ENCODE measurements at regions not wholly inside any gene's neighbourhood (a gene's known extent, or its start where the extent isn't known, plus 50 kb on each side); places are given as distances from the start of the nearest gene placed in this dataset.

DNA sequence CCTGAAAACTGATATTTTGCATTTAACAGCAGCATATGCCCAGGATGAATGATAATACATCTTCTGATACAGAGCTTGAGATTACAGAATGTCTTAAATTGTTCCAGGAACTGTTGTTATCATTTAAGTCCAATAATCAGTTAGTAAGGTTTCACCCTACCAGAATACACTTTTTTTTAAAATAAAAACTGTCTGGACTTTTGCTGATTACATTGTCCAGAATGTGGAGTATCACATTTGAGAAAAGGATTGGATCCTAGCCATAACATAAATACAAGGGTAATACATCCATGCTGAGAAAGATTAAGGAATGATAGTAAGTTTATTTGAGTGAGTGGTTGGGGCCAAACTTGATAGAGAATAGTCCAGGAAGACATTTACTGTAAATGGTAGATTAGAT is 71.0 kb downstream of the SEPTIN7 start:
- H3K4me1 ChIP-seq (ENCODE audit: control insufficient read depth, low read length), result peaks cover 16% of the 10 kb centered on the region
- no peaks in the 10 kb centered on the region for H3K9me2 ChIP-seq (replicated peaks; ENCODE audit: control insufficient read depth, low read length)
- no peaks in the 10 kb centered on the region for H3K27me3 ChIP-seq (ENCODE audit: control insufficient read depth, low read length)
- peaks cover 34% of the 10 kb centered on the region for H3K79me2 ChIP-seq (ENCODE audit: control insufficient read depth, low read length)
- H3K4me3 ChIP-seq (ENCODE audit: low read length), result no peak overlapping the region
- no peaks in the 10 kb centered on the region for H4K20me1 ChIP-seq (ENCODE audit: control insufficient read depth, insufficient read depth, low read depth, low read length)
- no peaks in the 10 kb centered on the region for H3F3A ChIP-seq (ENCODE audit: control insufficient read depth, insufficient read depth)
- no peak overlapping the region for H3K4me2 ChIP-seq (ENCODE audit: low read length)
- peaks cover 67% of the 10 kb centered on the region for H3K36me3 ChIP-seq (ENCODE audit: control insufficient read depth, low read length)
- H3K27ac ChIP-seq (ENCODE audit: low read depth, low read length), result no peak overlapping the region
- H3K9me3 ChIP-seq (ENCODE audit: control insufficient read depth, insufficient read depth, low read length), result no peaks in the 10 kb centered on the region
- TF ChIP-seq EZH2phosphoT487 (IDR thresholded peaks at IDR 0.05; ENCODE audit: borderline replicate concordance, low read length), result no peak
- TF ChIP-seq, protein P1, sequence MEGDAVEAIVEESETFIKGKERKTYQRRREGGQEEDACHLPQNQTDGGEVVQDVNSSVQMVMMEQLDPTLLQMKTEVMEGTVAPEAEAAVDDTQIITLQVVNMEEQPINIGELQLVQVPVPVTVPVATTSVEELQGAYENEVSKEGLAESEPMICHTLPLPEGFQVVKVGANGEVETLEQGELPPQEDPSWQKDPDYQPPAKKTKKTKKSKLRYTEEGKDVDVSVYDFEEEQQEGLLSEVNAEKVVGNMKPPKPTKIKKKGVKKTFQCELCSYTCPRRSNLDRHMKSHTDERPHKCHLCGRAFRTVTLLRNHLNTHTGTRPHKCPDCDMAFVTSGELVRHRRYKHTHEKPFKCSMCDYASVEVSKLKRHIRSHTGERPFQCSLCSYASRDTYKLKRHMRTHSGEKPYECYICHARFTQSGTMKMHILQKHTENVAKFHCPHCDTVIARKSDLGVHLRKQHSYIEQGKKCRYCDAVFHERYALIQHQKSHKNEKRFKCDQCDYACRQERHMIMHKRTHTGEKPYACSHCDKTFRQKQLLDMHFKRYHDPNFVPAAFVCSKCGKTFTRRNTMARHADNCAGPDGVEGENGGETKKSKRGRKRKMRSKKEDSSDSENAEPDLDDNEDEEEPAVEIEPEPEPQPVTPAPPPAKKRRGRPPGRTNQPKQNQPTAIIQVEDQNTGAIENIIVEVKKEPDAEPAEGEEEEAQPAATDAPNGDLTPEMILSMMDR (IDR thresholded peaks at IDR 0.05; ENCODE audit: low read depth, low read length, poor library complexity, severe bottlenecking), result no peak

DNA sequence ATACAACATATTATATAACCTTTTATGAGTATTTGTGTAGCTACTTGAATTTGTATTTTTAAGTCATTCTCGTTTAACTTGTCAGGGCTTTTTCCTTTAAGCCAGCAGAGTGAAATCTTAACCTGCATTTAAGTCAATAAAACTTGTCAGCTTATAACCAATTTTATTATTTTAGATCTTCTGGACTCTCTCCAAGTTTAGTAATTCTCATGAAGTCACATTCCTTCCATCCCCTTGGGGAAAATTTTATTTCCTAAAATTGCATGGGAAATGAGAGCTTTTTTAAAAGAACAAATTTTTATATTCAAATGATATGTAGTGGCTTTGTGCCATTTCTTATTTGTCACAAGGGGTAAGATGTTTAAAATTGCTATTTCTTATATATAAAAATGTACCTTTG is 74.0 kb downstream of the SEPTIN7 start:
- Histone ChIP-seq H3K4me1 (ENCODE audit: control insufficient read depth, low read length) (no peaks in the 10 kb centered on the region), H3K27me3 (ENCODE audit: control insufficient read depth, low read length) (no peaks in the 10 kb centered on the region), H3K9me2 (replicated peaks; ENCODE audit: control insufficient read depth, low read length) (no peaks in the 10 kb centered on the region), H3K79me2 (ENCODE audit: control insufficient read depth, low read length) (peaks cover 9% of the 10 kb centered on the region), H3K9me3 (ENCODE audit: control insufficient read depth, insufficient read depth, low read length) (no peaks in the 10 kb centered on the region), H4K20me1 (ENCODE audit: control insufficient read depth, insufficient read depth, low read depth, low read length) (no peaks in the 10 kb centered on the region), H3K4me2 (ENCODE audit: low read length) (no peak overlapping the region), H3K4me3 (ENCODE audit: low read length) (no peak overlapping the region), H3K36me3 (ENCODE audit: control insufficient read depth, low read length) (peaks cover 70% of the 10 kb centered on the region), H3F3A (ENCODE audit: control insufficient read depth, insufficient read depth) (no peaks in the 10 kb centered on the region), H3K27ac (ENCODE audit: low read depth, low read length) (no peak overlapping the region)
- no peak for TF ChIP-seq EZH2phosphoT487 (IDR thresholded peaks at IDR 0.05; ENCODE audit: borderline replicate concordance, low read length)
- TF ChIP-seq, protein P1 (IDR thresholded peaks at IDR 0.05; ENCODE audit: low read depth, low read length, poor library complexity, severe bottlenecking), result no peak

DNA sequence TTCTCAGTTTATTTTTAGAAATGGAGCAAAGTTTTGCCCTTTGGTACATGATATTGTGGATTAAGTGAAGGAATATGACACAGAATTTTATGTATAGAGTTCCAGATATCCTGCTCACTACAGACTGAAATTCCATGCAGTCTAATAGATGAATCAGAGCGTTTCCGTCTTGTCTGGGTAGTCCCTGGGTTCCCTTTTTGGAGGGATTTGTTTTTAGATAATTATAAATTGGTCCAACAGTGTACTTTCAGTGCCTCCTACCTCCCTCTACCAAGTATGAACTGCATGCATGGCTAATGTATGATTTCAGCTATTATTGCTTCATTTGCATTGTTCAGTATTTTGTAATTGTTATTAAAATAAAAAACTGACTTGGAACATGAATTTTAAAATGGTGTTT is 74.4 kb downstream of the SEPTIN7 start:
- peaks cover 67% of the 10 kb centered on the region for H3K36me3 ChIP-seq (ENCODE audit: control insufficient read depth, low read length)

More for the DNA sequence above, 74.4 kb downstream of the SEPTIN7 start:
- Histone ChIP-seq H3K27ac (ENCODE audit: low read depth, low read length) (no peak overlapping the region), H3K4me2 (ENCODE audit: low read length) (no peak overlapping the region), H4K20me1 (ENCODE audit: control insufficient read depth, insufficient read depth, low read depth, low read length) (no peaks in the 10 kb centered on the region), H3K4me3 (ENCODE audit: low read length) (no peak overlapping the region), H3K27me3 (ENCODE audit: control insufficient read depth, low read length) (no peaks in the 10 kb centered on the region), H3K9me3 (ENCODE audit: control insufficient read depth, insufficient read depth, low read length) (no peaks in the 10 kb centered on the region), H3K79me2 (ENCODE audit: control insufficient read depth, low read length) (peaks cover 5% of the 10 kb centered on the region), H3F3A (ENCODE audit: control insufficient read depth, insufficient read depth) (no peaks in the 10 kb centered on the region), H3K9me2 (replicated peaks; ENCODE audit: control insufficient read depth, low read length) (no peaks in the 10 kb centered on the region), H3K4me1 (ENCODE audit: control insufficient read depth, low read length) (no peaks in the 10 kb centered on the region)
- TF ChIP-seq EZH2phosphoT487 (IDR thresholded peaks at IDR 0.05; ENCODE audit: borderline replicate concordance, low read length), result no peak
- TF ChIP-seq, protein P1 (IDR thresholded peaks at IDR 0.05; ENCODE audit: low read depth, low read length, poor library complexity, severe bottlenecking), result no peak

Data from DOHH2 (cell line).